Keratinocyte (primary cell): ENCODE measurements at regions not wholly inside any gene's neighbourhood (a gene's known extent, or its start where the extent isn't known, plus 50 kb on each side); places are given as distances from the start of the nearest gene placed in this dataset.

Experiments
- DNase-seq: peaks from one replicate; pipeline ENCODE4 v3.0.0-alpha.2; 2011; ENCODE audit warnings: low read depth, missing footprints, low spot score
- FAIRE-seq: peaks from 2 replicates; lab custom pipeline; 2011; peaks lifted over from hg19 to GRCh38; lab: Jason Lieb, UNC
- H2AFZ ChIP-seq: 2 replicates; pipeline ENCODE4 v1.6.0; 2012; ENCODE audit warnings: low read length, control low read depth, inconsistent platforms; ENCODE audit not compliant: control insufficient read depth
- H3K27ac ChIP-seq: 2 replicates; pipeline ENCODE4 v1.5.1; 2011; ENCODE audit warnings: low read length; ENCODE audit not compliant: control insufficient read depth, insufficient read depth
- H3K27me3 ChIP-seq: 3 replicates; pipeline ENCODE4 v1.6.0; 2011; ENCODE audit warnings: low read length; ENCODE audit not compliant: control insufficient read depth, insufficient read depth; ENCODE audit errors: extremely low read depth
- H3K36me3 ChIP-seq, 2 experiments: 2 replicates in 1 of 2; 3 replicates in 1 of 2; pipeline ENCODE4 v1.5.1; 2011; ENCODE audit warnings: low read length in 2 of 2, mild to moderate bottlenecking in 1 of 2; ENCODE audit not compliant: control insufficient read depth in 2 of 2, insufficient read depth in 2 of 2; ENCODE audit errors: extremely low read depth in 1 of 2
- H3K4me1 ChIP-seq: 3 replicates; pipeline ENCODE4 v1.5.1; 2011; ENCODE audit warnings: low read length; ENCODE audit not compliant: control insufficient read depth, insufficient read depth; ENCODE audit errors: extremely low read depth
- H3K4me2 ChIP-seq: 3 replicates; pipeline ENCODE4 v1.6.0; 2011; ENCODE audit warnings: low read depth, low read length; ENCODE audit not compliant: control insufficient read depth, insufficient read depth; ENCODE audit errors: extremely low read depth
- H3K4me3 ChIP-seq, 3 experiments: fragments of 200-600 bp in 1 of 3; sonication (generic) in 1 of 3; 2 replicates in 2 of 3; 3 replicates in 1 of 3; pipeline ENCODE4 v1.5.1; 2011 to 2016; ENCODE audit warnings: low read length in 3 of 3, mild to moderate bottlenecking in 3 of 3, control low read depth in 2 of 3, inconsistent platforms in 1 of 3, low read depth in 1 of 3, mixed read lengths in 1 of 3, mixed run types in 1 of 3, moderate library complexity in 1 of 3; ENCODE audit not compliant: control insufficient read depth in 2 of 3, insufficient read depth in 2 of 3; ENCODE audit errors: extremely low read depth in 1 of 3
- H3K79me2 ChIP-seq: 2 replicates; pipeline ENCODE4 v1.6.0; 2012; ENCODE audit warnings: low read length; ENCODE audit not compliant: control insufficient read depth, insufficient read depth
- H3K9ac ChIP-seq: 3 replicates; pipeline ENCODE4 v1.6.0; 2011; ENCODE audit warnings: low read length; ENCODE audit not compliant: control insufficient read depth, insufficient read depth; ENCODE audit errors: extremely low read depth
- H3K9me1 ChIP-seq: 3 replicates; pipeline ENCODE4 v1.6.0; 2011; ENCODE audit warnings: low read length; ENCODE audit not compliant: control insufficient read depth, insufficient read depth; ENCODE audit errors: extremely low read depth
- H3K9me3 ChIP-seq: 2 replicates; pipeline ENCODE4 v1.5.1; 2012; ENCODE audit warnings: low read depth, low read length; ENCODE audit not compliant: control insufficient read depth
- H4K20me1 ChIP-seq: 3 replicates; pipeline ENCODE4 v1.6.0; 2011; ENCODE audit warnings: low read length; ENCODE audit not compliant: control insufficient read depth, insufficient read depth; ENCODE audit errors: extremely low read depth
- EZH2 ChIP-seq: IDR thresholded peaks from one replicate; pipeline ENCODE4 v1.6.1; 2012; ENCODE audit warnings: inconsistent platforms, mild to moderate bottlenecking, low read length, moderate library complexity
- dilution Hi-C: fragments of 300-500 bp; cut with MboI; formaldehyde crosslinking; loops from one replicate; pipeline ENCODE4 v1.7.0; 2020; ENCODE audit warnings: low sequenced_read_pairs; ENCODE audit not compliant: extremely low pct_ligation_motif_present
- TF ChIP-seq, protein P1 (sequence below), 3 experiments: IDR thresholded peaks in 1 of 3; conservative IDR thresholded peaks in 1 of 3; optimal IDR thresholded peaks in 1 of 3; 2 replicates in 2 of 3; 3 replicates in 1 of 3; pipeline versions ENCODE3 to v1.5.1; 2011; ENCODE audit warnings: low read length in 3 of 3, mild to moderate bottlenecking in 3 of 3, moderate library complexity in 2 of 3, control low read depth in 1 of 3, inconsistent platforms in 1 of 3; ENCODE audit not compliant: insufficient read depth in 2 of 3; ENCODE audit errors: extremely low read depth in 1 of 3

- no peaks in the 10 kb centered on the region for H3K79me2 ChIP-seq
- no peaks in the 10 kb centered on the region for H3K9me1 ChIP-seq
- dilution Hi-C loops, result no loop called here
- H3K9me3 ChIP-seq, result no peaks in the 10 kb centered on the region
- no peak overlapping the region for H2AFZ ChIP-seq
- no peak for TF ChIP-seq EZH2
- TF ChIP-seq, protein P1, sequence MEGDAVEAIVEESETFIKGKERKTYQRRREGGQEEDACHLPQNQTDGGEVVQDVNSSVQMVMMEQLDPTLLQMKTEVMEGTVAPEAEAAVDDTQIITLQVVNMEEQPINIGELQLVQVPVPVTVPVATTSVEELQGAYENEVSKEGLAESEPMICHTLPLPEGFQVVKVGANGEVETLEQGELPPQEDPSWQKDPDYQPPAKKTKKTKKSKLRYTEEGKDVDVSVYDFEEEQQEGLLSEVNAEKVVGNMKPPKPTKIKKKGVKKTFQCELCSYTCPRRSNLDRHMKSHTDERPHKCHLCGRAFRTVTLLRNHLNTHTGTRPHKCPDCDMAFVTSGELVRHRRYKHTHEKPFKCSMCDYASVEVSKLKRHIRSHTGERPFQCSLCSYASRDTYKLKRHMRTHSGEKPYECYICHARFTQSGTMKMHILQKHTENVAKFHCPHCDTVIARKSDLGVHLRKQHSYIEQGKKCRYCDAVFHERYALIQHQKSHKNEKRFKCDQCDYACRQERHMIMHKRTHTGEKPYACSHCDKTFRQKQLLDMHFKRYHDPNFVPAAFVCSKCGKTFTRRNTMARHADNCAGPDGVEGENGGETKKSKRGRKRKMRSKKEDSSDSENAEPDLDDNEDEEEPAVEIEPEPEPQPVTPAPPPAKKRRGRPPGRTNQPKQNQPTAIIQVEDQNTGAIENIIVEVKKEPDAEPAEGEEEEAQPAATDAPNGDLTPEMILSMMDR (optimal IDR thresholded peaks at IDR 0.05 in 1 of 3, IDR thresholded peaks at IDR 0.05 in 1 of 3, conservative IDR thresholded peaks at IDR 0.05 in 1 of 3; ENCODE audit: extremely low read depth in 1 of 3, insufficient read depth in 2 of 3, low read length in 3 of 3), result no peak
- H3K27ac ChIP-seq, result no peak overlapping the region
- H3K9ac ChIP-seq, result no peak overlapping the region
- H3K4me3 ChIP-seq, result no peak overlapping the region
- no peak overlapping the region for H3K4me2 ChIP-seq
- H3K36me3 ChIP-seq, result no peaks in the 10 kb centered on the region
- no peaks in the 10 kb centered on the region for H3K4me1 ChIP-seq
- FAIRE-seq (no peak), DNase-seq (no peak)
- H3K27me3 ChIP-seq, result no peaks in the 10 kb centered on the region
- no peaks in the 10 kb centered on the region for H4K20me1 ChIP-seq
Observed at GRCh38 chr13:61508936-61509335, 93.3 kb upstream of the PCDH20 start.

DNA sequence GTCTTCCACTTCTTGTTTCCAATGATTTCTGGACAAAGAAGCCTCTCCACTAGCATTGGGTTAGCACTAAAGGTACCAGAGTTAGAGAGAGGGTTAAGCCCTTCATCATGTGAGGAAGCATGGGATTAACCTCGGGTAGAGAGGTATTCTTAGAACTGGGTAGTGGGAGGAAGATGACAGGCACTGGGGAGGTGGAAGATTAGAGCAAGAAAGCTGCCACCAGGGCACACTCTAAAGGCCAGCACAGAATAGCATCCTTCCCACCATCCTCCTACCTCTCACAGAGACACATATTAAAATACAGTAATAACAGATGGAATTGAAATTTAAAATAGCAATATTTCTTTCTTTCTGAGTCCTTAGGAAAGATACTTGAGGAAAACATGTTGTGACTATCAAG, 84.5 kb upstream of the PCDH20 start:
- no peak for DNase-seq
- Histone ChIP-seq H3K4me2 (no peak overlapping the region), H2AFZ (no peak overlapping the region), H3K4me3 (no peak overlapping the region), H3K27ac (no peak overlapping the region), H3K9me3 (no peaks in the 10 kb centered on the region), H3K9me1 (no peaks in the 10 kb centered on the region), H3K4me1 (no peaks in the 10 kb centered on the region), H3K27me3 (no peaks in the 10 kb centered on the region), H3K79me2 (no peaks in the 10 kb centered on the region), H3K36me3 (no peaks in the 10 kb centered on the region), H4K20me1 (no peaks in the 10 kb centered on the region), H3K9ac (no peak overlapping the region)
- dilution Hi-C loops, result no loop called here
- TF ChIP-seq EZH2, result no peak
- TF ChIP-seq, protein P1 (optimal IDR thresholded peaks at IDR 0.05 in 1 of 3, IDR thresholded peaks at IDR 0.05 in 1 of 3, conservative IDR thresholded peaks at IDR 0.05 in 1 of 3; ENCODE audit: extremely low read depth in 1 of 3, insufficient read depth in 2 of 3, low read length in 3 of 3), result no peak
- no peak for FAIRE-seq
